Neural crest cell (in vitro differentiated cells): ENCODE measurements at regions not wholly inside any gene's neighbourhood (a gene's known extent, or its start where the extent isn't known, plus 50 kb on each side); places are given as distances from the start of the nearest gene placed in this dataset.

Source experiments
- DNase-seq: peaks from one replicate; pipeline ENCODE4 v3.0.0; 2021; ENCODE audit warnings: low read depth, mixed read lengths, low spot score
- H3K27ac Mint-ChIP-seq: one replicate; pipeline ENCODE4 v1.8.0; 2021; ENCODE audit warnings: mild to moderate bottlenecking, mixed read lengths; ENCODE audit not compliant: unreplicated experiment
- H3K27me3 Mint-ChIP-seq: 2 replicates; pipeline ENCODE4 v1.8.0; 2021; ENCODE audit warnings: low read depth, mild to moderate bottlenecking, mixed read lengths
- H3K36me3 Mint-ChIP-seq: 2 replicates; pipeline ENCODE4 v1.8.0; 2021; ENCODE audit warnings: low read depth, mild to moderate bottlenecking, mixed read lengths
- H3K4me1 Mint-ChIP-seq: 2 replicates; pipeline ENCODE4 v1.8.0; 2021; ENCODE audit warnings: mixed read lengths
- H3K4me3 Mint-ChIP-seq: one replicate; pipeline ENCODE4 v1.8.0; 2021; ENCODE audit warnings: mild to moderate bottlenecking, mixed read lengths
- H3K9me3 Mint-ChIP-seq: 2 replicates; pipeline ENCODE4 v1.8.0; 2021; ENCODE audit warnings: mixed read lengths
- TF ChIP-seq, protein P1 (sequence below): fragments of 200-600 bp; sonication (generic); conservative IDR thresholded peaks from 2 replicates; pipeline ENCODE4 v1.5.0; 2021; ENCODE audit warnings: antibody characterized with exemption, mild to moderate bottlenecking

GRCh38 chr18:67973916-67974315 is 457.4 kb upstream of the DSEL start:
- Mint-ChIP-seq H3K27me3 (no peaks in the 10 kb centered on the region), H3K36me3 (no peaks in the 10 kb centered on the region), H3K27ac (no peak overlapping the region), H3K9me3 (peaks cover 7% of the 10 kb centered on the region), H3K4me1 (no peaks in the 10 kb centered on the region), H3K4me3 (no peak overlapping the region)
- TF ChIP-seq, protein P1, sequence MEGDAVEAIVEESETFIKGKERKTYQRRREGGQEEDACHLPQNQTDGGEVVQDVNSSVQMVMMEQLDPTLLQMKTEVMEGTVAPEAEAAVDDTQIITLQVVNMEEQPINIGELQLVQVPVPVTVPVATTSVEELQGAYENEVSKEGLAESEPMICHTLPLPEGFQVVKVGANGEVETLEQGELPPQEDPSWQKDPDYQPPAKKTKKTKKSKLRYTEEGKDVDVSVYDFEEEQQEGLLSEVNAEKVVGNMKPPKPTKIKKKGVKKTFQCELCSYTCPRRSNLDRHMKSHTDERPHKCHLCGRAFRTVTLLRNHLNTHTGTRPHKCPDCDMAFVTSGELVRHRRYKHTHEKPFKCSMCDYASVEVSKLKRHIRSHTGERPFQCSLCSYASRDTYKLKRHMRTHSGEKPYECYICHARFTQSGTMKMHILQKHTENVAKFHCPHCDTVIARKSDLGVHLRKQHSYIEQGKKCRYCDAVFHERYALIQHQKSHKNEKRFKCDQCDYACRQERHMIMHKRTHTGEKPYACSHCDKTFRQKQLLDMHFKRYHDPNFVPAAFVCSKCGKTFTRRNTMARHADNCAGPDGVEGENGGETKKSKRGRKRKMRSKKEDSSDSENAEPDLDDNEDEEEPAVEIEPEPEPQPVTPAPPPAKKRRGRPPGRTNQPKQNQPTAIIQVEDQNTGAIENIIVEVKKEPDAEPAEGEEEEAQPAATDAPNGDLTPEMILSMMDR = no peak
- DNase-seq = no peak

DNA sequence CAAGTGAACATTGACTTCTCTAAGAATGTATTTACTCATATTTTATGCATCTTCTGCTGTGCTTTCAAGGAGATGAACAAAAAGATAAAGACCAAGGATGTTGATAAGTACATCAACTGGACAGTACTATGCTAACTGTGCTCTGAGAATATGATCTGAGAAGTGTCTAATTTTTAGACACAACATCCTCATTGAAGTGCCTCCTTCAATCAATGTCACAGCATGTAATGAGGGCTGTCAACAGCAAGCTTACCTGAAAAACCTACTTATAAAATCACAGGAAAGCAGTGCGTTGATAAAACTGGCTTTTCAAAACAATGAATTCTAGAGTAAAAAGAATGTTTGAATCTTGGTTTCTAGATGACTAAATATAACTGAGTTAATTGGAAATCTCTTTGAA is 452.9 kb upstream of the DSEL start:
- Mint-ChIP-seq H3K4me3 (no peak overlapping the region), H3K4me1 (no peaks in the 10 kb centered on the region), H3K27me3 (no peaks in the 10 kb centered on the region), H3K9me3 (peaks cover 5% of the 10 kb centered on the region), H3K27ac (no peak overlapping the region), H3K36me3 (no peaks in the 10 kb centered on the region)
- DNase-seq = no peak
- TF ChIP-seq, protein P1 = no peak

DNA sequence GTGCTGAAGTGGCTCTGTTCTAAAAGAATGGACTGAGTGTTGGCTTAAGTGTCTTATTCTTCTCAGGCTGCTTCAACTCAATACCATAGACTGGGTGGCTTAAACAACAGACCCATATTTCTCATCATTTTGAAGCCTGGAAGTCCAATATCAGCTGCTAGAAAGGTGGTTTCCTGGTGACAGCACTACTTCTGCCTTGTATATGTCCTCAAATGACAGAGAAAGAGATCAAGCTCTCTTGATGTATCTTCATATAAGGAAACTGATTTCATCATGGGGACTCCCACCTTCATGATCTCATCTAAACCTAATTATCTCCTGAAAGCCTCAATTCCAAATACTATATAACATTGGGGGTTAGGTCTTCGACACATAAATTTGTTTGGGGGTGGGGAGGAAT is 449.7 kb upstream of the DSEL start:
- TF ChIP-seq, protein P1 = no peak
- H3K27me3 Mint-ChIP-seq = no peaks in the 10 kb centered on the region

DNA sequence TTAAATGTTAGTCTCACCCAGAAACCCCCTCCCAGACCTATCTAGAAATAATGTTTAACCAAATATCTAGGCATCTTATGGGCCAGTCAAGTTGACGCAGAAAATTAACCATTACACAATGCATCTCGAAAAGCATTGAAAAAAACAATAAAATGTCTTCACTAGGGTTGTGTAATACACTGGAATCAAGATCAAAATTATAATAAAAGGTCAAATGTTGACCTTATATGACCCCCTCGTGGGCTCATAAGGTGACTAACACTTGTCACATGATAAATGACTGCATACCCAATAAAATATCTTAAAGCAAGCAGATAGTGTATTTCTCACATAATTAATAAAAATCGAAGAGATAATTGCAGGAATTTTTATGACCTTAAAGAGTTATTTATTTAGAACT is 447.9 kb upstream of the DSEL start:
- Mint-ChIP-seq H3K4me3 (no peak overlapping the region), H3K27ac (no peak overlapping the region), H3K27me3 (no peaks in the 10 kb centered on the region), H3K36me3 (no peaks in the 10 kb centered on the region), H3K4me1 (no peaks in the 10 kb centered on the region), H3K9me3 (no peaks in the 10 kb centered on the region)
- DNase-seq = no peak
- TF ChIP-seq, protein P1 = no peak

More for the DNA sequence above, 449.7 kb upstream of the DSEL start:
- Mint-ChIP-seq H3K4me1 (no peaks in the 10 kb centered on the region), H3K9me3 (no peaks in the 10 kb centered on the region), H3K27ac (no peak overlapping the region), H3K4me3 (no peak overlapping the region), H3K36me3 (no peaks in the 10 kb centered on the region)
- no peak for DNase-seq

GRCh38 chr18:67961701-67962440 is 445.4 kb upstream of the DSEL start:
- TF ChIP-seq, protein P1 = no peak
- no peak overlapping the region for H3K4me3 Mint-ChIP-seq
- no peaks in the 10 kb centered on the region for H3K9me3 Mint-ChIP-seq
- peaks cover 4% of the 10 kb centered on the region for H3K4me1 Mint-ChIP-seq
- H3K36me3 Mint-ChIP-seq = no peaks in the 10 kb centered on the region
- H3K27ac Mint-ChIP-seq = no peak overlapping the region
- DNase-seq = no peak
- H3K27me3 Mint-ChIP-seq = no peaks in the 10 kb centered on the region
